Mesothelial cell of epicardium (in vitro differentiated cells): ENCODE measurements at regions not wholly inside any gene's neighbourhood (a gene's known extent, or its start where the extent isn't known, plus 50 kb on each side); places are given as distances from the start of the nearest gene placed in this dataset.
"Not testable (repeated sequence)": the region's sequence is repeated elsewhere in the genome, so short reads cannot be mapped to it uniquely, and the experiment has no call there.

Experiments
- DNase-seq, 2 experiments: peaks; one replicate each; pipeline ENCODE4 v3.0.0; 2021; ENCODE audit warnings: low spot score in 2 of 2; ENCODE audit not compliant: unreplicated experiment in 2 of 2
- H3K27ac Mint-ChIP-seq: 2 replicates; pipeline ENCODE4 v1.8.0; 2021; ENCODE audit warnings: mixed read lengths
- H3K27me3 Mint-ChIP-seq: 2 replicates; pipeline ENCODE4 v1.8.0; 2021; ENCODE audit warnings: low read depth, mixed read lengths
- H3K36me3 Mint-ChIP-seq: 2 replicates; pipeline ENCODE4 v1.8.0; 2021; ENCODE audit warnings: mixed read lengths
- H3K4me1 Mint-ChIP-seq: 2 replicates; pipeline ENCODE4 v1.8.0; 2021; ENCODE audit warnings: mixed read lengths
- H3K4me3 Mint-ChIP-seq: 2 replicates; pipeline ENCODE4 v1.8.0; 2021; ENCODE audit warnings: mild to moderate bottlenecking, moderate library complexity, mixed read lengths
- H3K9me3 Mint-ChIP-seq: 2 replicates; pipeline ENCODE4 v1.8.0; 2021; ENCODE audit warnings: mixed read lengths
- TF ChIP-seq, protein P1 (sequence below): fragments of 200-600 bp; sonication (generic); IDR thresholded peaks from one replicate; pipeline ENCODE4 v1.5.0; 2021; ENCODE audit warnings: antibody characterized with exemption; ENCODE audit not compliant: unreplicated experiment

DNA sequence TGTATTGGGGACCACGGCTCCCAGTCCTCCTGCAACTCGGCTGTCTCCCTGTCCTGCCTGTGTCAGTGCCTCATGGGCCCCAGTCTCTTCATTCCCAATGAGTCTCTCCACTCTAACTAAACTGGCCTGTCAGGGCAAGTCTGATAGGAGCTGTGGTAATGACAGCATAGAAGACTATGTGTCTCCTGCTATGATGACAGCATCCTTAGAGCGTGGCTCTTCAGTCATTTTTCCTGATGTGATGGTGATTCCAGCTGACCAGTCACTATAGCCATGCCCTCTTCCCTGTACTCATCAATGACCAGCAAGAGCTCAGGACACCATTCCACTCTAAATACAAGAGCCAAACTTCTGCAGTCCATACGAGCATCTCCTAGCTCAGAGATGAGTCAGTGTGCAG, 339.8 kb downstream of the PCNX1 start:
- H3K27me3 Mint-ChIP-seq: no peaks in the 10 kb centered on the region
- H3K36me3 Mint-ChIP-seq: no peaks in the 10 kb centered on the region
- DNase-seq: no peak
- TF ChIP-seq, protein P1, sequence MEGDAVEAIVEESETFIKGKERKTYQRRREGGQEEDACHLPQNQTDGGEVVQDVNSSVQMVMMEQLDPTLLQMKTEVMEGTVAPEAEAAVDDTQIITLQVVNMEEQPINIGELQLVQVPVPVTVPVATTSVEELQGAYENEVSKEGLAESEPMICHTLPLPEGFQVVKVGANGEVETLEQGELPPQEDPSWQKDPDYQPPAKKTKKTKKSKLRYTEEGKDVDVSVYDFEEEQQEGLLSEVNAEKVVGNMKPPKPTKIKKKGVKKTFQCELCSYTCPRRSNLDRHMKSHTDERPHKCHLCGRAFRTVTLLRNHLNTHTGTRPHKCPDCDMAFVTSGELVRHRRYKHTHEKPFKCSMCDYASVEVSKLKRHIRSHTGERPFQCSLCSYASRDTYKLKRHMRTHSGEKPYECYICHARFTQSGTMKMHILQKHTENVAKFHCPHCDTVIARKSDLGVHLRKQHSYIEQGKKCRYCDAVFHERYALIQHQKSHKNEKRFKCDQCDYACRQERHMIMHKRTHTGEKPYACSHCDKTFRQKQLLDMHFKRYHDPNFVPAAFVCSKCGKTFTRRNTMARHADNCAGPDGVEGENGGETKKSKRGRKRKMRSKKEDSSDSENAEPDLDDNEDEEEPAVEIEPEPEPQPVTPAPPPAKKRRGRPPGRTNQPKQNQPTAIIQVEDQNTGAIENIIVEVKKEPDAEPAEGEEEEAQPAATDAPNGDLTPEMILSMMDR: no peak
- no peak overlapping the region for H3K4me3 Mint-ChIP-seq
- peaks cover 32% of the 10 kb centered on the region for H3K9me3 Mint-ChIP-seq
- peaks cover 22% of the 10 kb centered on the region for H3K4me1 Mint-ChIP-seq
- H3K27ac Mint-ChIP-seq: no peak overlapping the region

DNA sequence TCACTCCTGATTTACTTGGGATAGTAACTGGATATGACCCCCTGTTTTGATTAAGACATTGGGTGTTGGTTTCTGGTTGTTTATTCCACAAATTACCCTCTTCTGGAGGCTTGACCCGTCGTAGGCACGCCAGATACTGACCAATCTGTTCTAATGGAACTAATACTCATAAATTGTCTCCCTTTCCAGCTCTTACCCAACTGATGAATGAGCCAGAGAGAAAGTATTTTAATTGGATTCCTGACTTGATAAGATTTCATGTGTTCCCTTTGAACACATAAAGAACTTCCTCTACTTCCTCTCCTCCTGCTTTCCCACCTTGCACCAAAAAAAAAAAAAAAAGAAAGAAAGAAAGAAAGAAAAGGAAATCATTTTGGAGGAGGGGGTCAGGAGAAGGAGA, 340.9 kb downstream of the PCNX1 start:
- Mint-ChIP-seq H3K4me1 (peaks cover 17% of the 10 kb centered on the region), H3K4me3 (no peak overlapping the region), H3K27me3 (no peaks in the 10 kb centered on the region), H3K9me3 (peaks cover 32% of the 10 kb centered on the region), H3K36me3 (no peaks in the 10 kb centered on the region), H3K27ac (peak overlapping the region; percentile 74)
- no peak for DNase-seq
- TF ChIP-seq, protein P1: no peak

DNA sequence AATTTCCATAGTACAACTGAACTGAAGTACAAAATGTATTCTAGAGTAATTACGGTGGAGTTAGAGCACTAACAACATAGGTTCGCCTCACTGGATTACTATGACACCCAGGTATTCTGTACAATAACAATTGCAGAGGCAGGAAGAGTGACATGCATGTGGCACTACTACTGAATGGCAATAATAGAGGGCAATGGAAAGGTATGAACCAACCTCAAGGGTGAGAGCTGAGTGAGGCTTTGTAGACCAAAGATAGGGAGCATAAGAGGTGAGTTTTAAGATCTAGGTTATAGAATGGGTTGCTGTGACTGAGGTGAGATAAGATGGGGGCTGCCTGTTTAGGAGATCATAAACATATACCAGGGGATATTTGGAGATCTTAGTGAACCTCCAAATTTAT, 343.1 kb downstream of the PCNX1 start:
- Mint-ChIP-seq H3K27ac (no peak overlapping the region), H3K36me3 (no peaks in the 10 kb centered on the region), H3K4me3 (no peak overlapping the region), H3K9me3 (peaks cover 42% of the 10 kb centered on the region), H3K27me3 (no peaks in the 10 kb centered on the region), H3K4me1 (peaks cover 12% of the 10 kb centered on the region)
- TF ChIP-seq, protein P1: no peak
- no peak for DNase-seq

DNA sequence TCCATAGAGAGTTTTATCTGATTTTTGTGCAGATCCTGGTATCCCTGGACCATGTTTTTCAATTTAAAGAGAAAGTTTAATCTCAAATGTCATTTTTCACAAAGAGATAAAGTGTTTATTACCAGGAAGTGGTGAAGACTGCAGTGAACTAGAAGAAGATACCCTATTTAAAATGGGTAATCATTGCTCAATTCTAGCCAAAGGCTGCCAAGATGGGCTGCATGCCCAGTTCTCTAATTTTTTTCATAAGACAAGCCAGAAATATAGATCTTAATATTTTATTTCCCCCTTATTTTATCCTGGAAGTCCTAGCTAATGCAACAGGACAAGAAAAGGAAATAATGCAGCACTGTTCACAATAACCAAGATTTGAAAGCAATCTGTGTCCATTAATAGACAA, 343.5 kb downstream of the PCNX1 start:
- no peaks in the 10 kb centered on the region for H3K36me3 Mint-ChIP-seq
- no peak overlapping the region for H3K4me3 Mint-ChIP-seq
- DNase-seq: no peak
- peaks cover 12% of the 10 kb centered on the region for H3K4me1 Mint-ChIP-seq
- H3K27me3 Mint-ChIP-seq: no peaks in the 10 kb centered on the region
- TF ChIP-seq, protein P1: no peak
- H3K9me3 Mint-ChIP-seq: peaks cover 42% of the 10 kb centered on the region
- H3K27ac Mint-ChIP-seq: no peak overlapping the region

DNA sequence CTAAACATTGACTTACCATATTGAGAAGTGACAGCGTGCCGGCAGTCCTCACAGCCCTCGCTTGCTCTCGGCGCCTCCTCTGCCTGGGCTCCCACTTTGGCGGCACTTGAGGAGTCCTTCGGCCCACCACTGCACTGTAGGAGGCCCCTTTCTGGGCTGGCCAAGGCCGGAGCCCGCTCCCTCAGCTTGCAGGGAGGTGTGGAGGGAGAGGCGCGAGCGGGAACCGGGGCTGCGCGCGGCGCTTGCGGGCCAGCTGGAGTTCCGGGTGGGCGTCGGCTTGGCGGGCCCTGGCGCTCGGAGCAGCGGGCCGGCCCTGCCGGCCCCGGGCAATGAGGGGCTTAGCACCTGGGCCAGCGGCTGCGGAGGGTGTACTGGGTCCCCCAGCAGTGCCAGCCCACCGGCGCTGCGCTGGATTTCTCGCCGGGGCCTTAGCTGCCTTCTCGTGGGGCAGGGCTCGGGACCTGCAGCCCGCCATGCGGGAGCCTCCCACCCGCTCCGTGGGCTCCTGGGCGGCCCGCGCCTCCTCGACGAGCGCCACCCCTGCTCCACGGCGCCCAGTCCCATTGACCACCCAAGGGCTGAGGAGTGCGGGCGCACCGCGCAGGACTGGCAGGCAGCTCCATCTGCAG, 346.9 kb downstream of the PCNX1 start:
- peaks cover 48% of the 10 kb centered on the region for H3K9me3 Mint-ChIP-seq
- not testable (repeated sequence) for H3K4me3 Mint-ChIP-seq, H3K27ac Mint-ChIP-seq, H3K36me3 Mint-ChIP-seq, DNase-seq, H3K4me1 Mint-ChIP-seq, H3K27me3 Mint-ChIP-seq

DNA sequence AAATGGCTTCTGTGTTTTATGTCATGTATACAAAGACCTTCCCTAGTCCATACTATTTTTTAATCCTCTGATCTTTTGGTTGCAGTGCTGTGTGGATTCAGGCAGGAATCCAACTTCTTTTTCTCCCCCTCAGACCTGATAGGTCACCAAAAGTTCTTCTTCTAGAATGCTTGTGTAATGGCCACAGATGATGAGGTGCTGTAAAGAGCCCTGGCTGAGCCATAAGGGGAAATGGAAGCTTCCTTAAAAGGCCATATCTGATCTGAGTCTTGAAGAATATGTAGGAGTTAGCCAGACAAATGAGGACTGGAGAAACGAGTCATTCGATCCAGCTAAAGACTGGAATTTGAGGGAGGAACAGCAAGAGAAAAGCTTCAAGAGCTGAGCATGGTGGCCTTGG, 353.9 kb downstream of the PCNX1 start:
- Mint-ChIP-seq H3K27ac (peak overlapping the region; percentile 17), H3K9me3 (peaks cover 53% of the 10 kb centered on the region), H3K36me3 (peaks cover 5% of the 10 kb centered on the region), H3K4me3 (no peak overlapping the region), H3K4me1 (peaks cover 13% of the 10 kb centered on the region), H3K27me3 (no peaks in the 10 kb centered on the region)
- TF ChIP-seq, protein P1: no peak
- DNase-seq: no peak
